KMS-11 (cell line): ENCODE measurements at regions not wholly inside any gene's neighbourhood (a gene's known extent, or its start where the extent isn't known, plus 50 kb on each side); places are given as distances from the start of the nearest gene placed in this dataset.

Experiments
- H2AFZ ChIP-seq: fragments of 200-600 bp; sonication (generic); 2 replicates; pipeline ENCODE4 v1.6.1; 2016; ENCODE audit warnings: antibody characterized with exemption, mixed run types, low read depth
- H3K27ac ChIP-seq: fragments of 200-600 bp; sonication (generic); 2 replicates; pipeline ENCODE4 v1.6.1; 2016; ENCODE audit warnings: mild to moderate bottlenecking, mixed run types
- H3K27me3 ChIP-seq: fragments of 200-600 bp; sonication (generic); 2 replicates; pipeline ENCODE4 v1.6.1; 2017; ENCODE audit warnings: mild to moderate bottlenecking, low read depth, mixed run types, moderate library complexity; ENCODE audit not compliant: insufficient read depth
- H3K36me3 ChIP-seq: fragments of 200-600 bp; sonication (generic); 2 replicates; pipeline ENCODE4 v1.6.1; 2017; ENCODE audit warnings: mild to moderate bottlenecking, mixed run types; ENCODE audit not compliant: insufficient read depth
- H3K4me1 ChIP-seq: fragments of 200-600 bp; sonication (generic); 2 replicates; pipeline ENCODE4 v1.6.1; 2016; ENCODE audit warnings: mild to moderate bottlenecking, low read depth, mixed run types; ENCODE audit not compliant: poor library complexity, severe bottlenecking
- H3K4me2 ChIP-seq: fragments of 200-600 bp; sonication (generic); 2 replicates; pipeline ENCODE4 v1.7.0; 2016; ENCODE audit warnings: mild to moderate bottlenecking, mixed run types
- H3K4me3 ChIP-seq: fragments of 200-600 bp; sonication (generic); IDR thresholded peaks from 2 replicates; pipeline ENCODE4 v1.6.1; 2017; ENCODE audit warnings: low read depth, low read length, mixed read lengths; ENCODE audit not compliant: insufficient read depth
- H3K79me2 ChIP-seq: fragments of 200-600 bp; sonication (generic); 2 replicates; pipeline ENCODE4 v1.6.1; 2016; ENCODE audit warnings: low read depth, mixed run types; ENCODE audit not compliant: insufficient read depth
- H3K9ac ChIP-seq: fragments of 200-600 bp; sonication (generic); 2 replicates; pipeline ENCODE4 v1.6.1; 2016; ENCODE audit warnings: mild to moderate bottlenecking, mixed run types
- H4K20me1 ChIP-seq: fragments of 200-600 bp; sonication (generic); 2 replicates; pipeline ENCODE4 v1.6.1; 2016; ENCODE audit warnings: mild to moderate bottlenecking, mixed run types; ENCODE audit not compliant: insufficient read depth
- CTCF ChIP-seq: fragments of 200-600 bp; sonication (generic); conservative IDR thresholded peaks from 2 replicates; pipeline ENCODE4 v1.6.1; 2017; ENCODE audit warnings: low read depth, mild to moderate bottlenecking, antibody characterized with exemption, low read length, moderate library complexity, mixed read lengths

GRCh38 chr14:40713387-40713786 lies 893.3 kb upstream of the LRFN5 start:
- H3K4me1 ChIP-seq: no peaks in the 10 kb centered on the region
- no peak for TF ChIP-seq CTCF
- H4K20me1 ChIP-seq: no peaks in the 10 kb centered on the region
- H3K4me3 ChIP-seq: no peak overlapping the region
- no peaks in the 10 kb centered on the region for H3K79me2 ChIP-seq
- H3K27me3 ChIP-seq: no peaks in the 10 kb centered on the region
- H3K27ac ChIP-seq: no peak overlapping the region
- no peak overlapping the region for H2AFZ ChIP-seq
- H3K4me2 ChIP-seq: no peak overlapping the region
- no peak overlapping the region for H3K9ac ChIP-seq
- no peaks in the 10 kb centered on the region for H3K36me3 ChIP-seq

DNA sequence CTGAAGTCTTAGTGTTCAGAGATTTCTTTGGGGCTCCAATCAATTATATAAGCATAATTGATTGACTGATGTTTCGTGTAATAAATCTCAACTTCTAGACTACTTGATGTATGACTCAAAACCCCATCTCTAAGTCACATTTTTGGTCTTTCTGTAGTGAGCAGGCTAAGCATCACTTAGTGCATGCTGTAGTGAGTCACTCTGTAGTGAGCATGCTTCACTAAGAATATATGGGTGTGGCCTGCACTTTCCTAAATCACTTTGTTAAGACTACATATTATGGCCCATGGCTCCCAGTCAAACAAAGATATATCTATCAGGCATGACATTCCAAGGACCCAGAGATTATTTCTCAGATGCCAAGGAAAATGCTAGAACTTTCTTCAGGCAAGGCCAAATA lies 909.4 kb upstream of the LRFN5 start:
- no peak overlapping the region for H2AFZ ChIP-seq
- no peak overlapping the region for H3K4me3 ChIP-seq
- no peak overlapping the region for H3K4me2 ChIP-seq
- H3K27me3 ChIP-seq: no peaks in the 10 kb centered on the region
- no peak for TF ChIP-seq CTCF
- no peak overlapping the region for H3K9ac ChIP-seq
- H3K27ac ChIP-seq: no peak overlapping the region
- no peaks in the 10 kb centered on the region for H4K20me1 ChIP-seq
- H3K79me2 ChIP-seq: no peaks in the 10 kb centered on the region
- H3K36me3 ChIP-seq: no peaks in the 10 kb centered on the region
- H3K4me1 ChIP-seq: no peaks in the 10 kb centered on the region

DNA sequence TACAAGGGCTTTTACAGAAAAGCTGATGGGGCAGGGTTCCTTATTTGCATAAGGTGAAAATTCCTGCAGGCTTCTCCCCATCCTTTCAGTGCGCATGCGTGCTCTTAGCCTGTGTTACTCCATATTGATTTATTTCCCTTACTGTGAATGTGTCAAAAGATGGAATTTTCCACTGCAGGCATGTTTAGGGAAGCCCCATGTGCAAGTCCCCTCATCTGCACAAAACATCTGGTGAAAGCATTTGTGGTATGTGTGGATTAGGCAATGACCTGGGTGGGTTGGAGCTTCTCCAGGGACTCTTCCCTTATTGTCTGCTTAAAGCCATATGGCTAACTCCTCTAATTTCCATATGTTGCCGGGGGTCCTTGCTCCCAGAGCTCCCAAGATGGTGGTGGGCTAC lies 912.7 kb upstream of the LRFN5 start:
- Histone ChIP-seq H3K9ac (no peak overlapping the region), H3K4me2 (no peak overlapping the region), H3K27ac (no peak overlapping the region), H4K20me1 (no peaks in the 10 kb centered on the region), H3K4me1 (no peaks in the 10 kb centered on the region), H3K27me3 (no peaks in the 10 kb centered on the region), H3K4me3 (no peak overlapping the region), H3K79me2 (no peaks in the 10 kb centered on the region), H3K36me3 (no peaks in the 10 kb centered on the region), H2AFZ (no peak overlapping the region)
- TF ChIP-seq CTCF: no peak

GRCh38 chr14:40691066-40691465 lies 915.6 kb upstream of the LRFN5 start:
- H3K27me3 ChIP-seq: no peaks in the 10 kb centered on the region

More at GRCh38 chr14:40691066-40691465, 915.6 kb upstream of the LRFN5 start:
- no peak overlapping the region for H3K9ac ChIP-seq
- no peak overlapping the region for H3K27ac ChIP-seq
- no peak for TF ChIP-seq CTCF
- H3K4me3 ChIP-seq: no peak overlapping the region
- no peaks in the 10 kb centered on the region for H3K79me2 ChIP-seq
- H3K4me1 ChIP-seq: no peaks in the 10 kb centered on the region
- H3K4me2 ChIP-seq: no peak overlapping the region
- no peaks in the 10 kb centered on the region for H3K36me3 ChIP-seq
- H4K20me1 ChIP-seq: no peaks in the 10 kb centered on the region
- no peak overlapping the region for H2AFZ ChIP-seq
